Naive thymus-derived CD4-positive, alpha-beta T cell (primary cell): ENCODE measurements at regions not wholly inside any gene's neighbourhood (a gene's known extent, or its start where the extent isn't known, plus 50 kb on each side); places are given as distances from the start of the nearest gene placed in this dataset.
A peak's percentile ranks its signal among the peaks of the same experiment; 100 is the strongest.

Experiments used
- ATAC-seq: fragments of 150-1000 bp; cut with Tn5 transposase; 2 replicates; pipeline ENCODE4 v1.10.0; 2021; ENCODE audit warnings: mild to moderate bottlenecking, moderate library complexity
- CTCF ChIA-PET: fragments of 350-600 bp; sonication (Branson Sonifier 250); formaldehyde crosslinking; loops from one replicate; lab custom pipeline; 2021; ENCODE audit warnings: antibody characterized with exemption; lab: Charles Lee
- POLR2A ChIA-PET: fragments of 350-600 bp; sonication (Branson Sonifier 250); formaldehyde crosslinking; loops from one replicate; lab custom pipeline; 2021; ENCODE audit warnings: antibody characterized with exemption, inconsistent platforms; lab: Charles Lee
- DNase-seq, 9 donors: peaks; one replicate each; pipeline versions ENCODE4 v3.0.0 to v3.0.0-alpha.2; 2020 to 2022; ENCODE audit warnings: mixed read lengths in 1 of 9
- H3K27ac ChIP-seq: one replicate; pipeline ENCODE4 v1.7.0; 2013; ENCODE audit warnings: mild to moderate bottlenecking, low read depth, low read length, moderate library complexity
- H3K27me3 ChIP-seq, 2 donors: one replicate each; pipeline ENCODE4 v1.7.0; 2013; ENCODE audit warnings: low read length in 2 of 2, mild to moderate bottlenecking in 2 of 2, moderate library complexity in 2 of 2; ENCODE audit not compliant: control insufficient read depth in 2 of 2, insufficient read depth in 2 of 2
- H3K36me3 ChIP-seq, 3 experiments: 1 replicate in 2 of 3; 2 replicates in 1 of 3; pipeline ENCODE4 v1.7.0; 2013; ENCODE audit warnings: low read length in 3 of 3, mild to moderate bottlenecking in 3 of 3, moderate library complexity in 1 of 3; ENCODE audit not compliant: insufficient read depth in 3 of 3, control insufficient read depth in 2 of 3
- H3K4me1 ChIP-seq, 2 donors: one replicate each; pipeline ENCODE4 v1.7.0; 2013; ENCODE audit warnings: low read length in 2 of 2, mild to moderate bottlenecking in 2 of 2, moderate library complexity in 1 of 2; ENCODE audit not compliant: control insufficient read depth in 2 of 2, insufficient read depth in 2 of 2
- H3K4me3 ChIP-seq: 2 replicates; pipeline ENCODE4 v1.7.0; 2013; ENCODE audit warnings: mild to moderate bottlenecking, low read length
- H3K9me3 ChIP-seq, 3 experiments: 1 replicate in 2 of 3; 2 replicates in 1 of 3; pipeline ENCODE4 v1.7.0; 2013; ENCODE audit warnings: low read length in 3 of 3; ENCODE audit not compliant: control insufficient read depth in 2 of 3
- H3K27ac Mint-ChIP-seq, 9 donors: one replicate each; pipeline ENCODE4 v1.8.0; 2020 to 2022; ENCODE audit warnings: mixed read lengths in 9 of 9, mild to moderate bottlenecking in 8 of 9, moderate library complexity in 5 of 9, inconsistent platforms in 2 of 9
- H3K27me3 Mint-ChIP-seq, 5 donors: one replicate each; pipeline ENCODE4 v1.8.0; 2021 to 2022; ENCODE audit warnings: mixed read lengths in 5 of 5, mild to moderate bottlenecking in 1 of 5
- H3K36me3 Mint-ChIP-seq, 5 donors: one replicate each; pipeline ENCODE4 v1.8.0; 2020 to 2022; ENCODE audit warnings: mixed read lengths in 5 of 5, mild to moderate bottlenecking in 3 of 5, inconsistent platforms in 1 of 5
- H3K4me1 Mint-ChIP-seq, 7 donors: one replicate each; pipeline ENCODE4 v1.8.0; 2020 to 2022; ENCODE audit warnings: mixed read lengths in 7 of 7, mild to moderate bottlenecking in 3 of 7, inconsistent platforms in 1 of 7
- H3K4me3 Mint-ChIP-seq, 10 donors: one replicate each; pipeline ENCODE4 v1.8.0; 2020 to 2022; ENCODE audit warnings: mild to moderate bottlenecking in 10 of 10, mixed read lengths in 10 of 10, moderate library complexity in 6 of 10, inconsistent platforms in 2 of 10
- H3K9me3 Mint-ChIP-seq, 11 donors: one replicate each; pipeline ENCODE4 v1.8.0; 2020 to 2022; ENCODE audit warnings: mixed read lengths in 11 of 11, mild to moderate bottlenecking in 4 of 11, inconsistent platforms in 1 of 11, moderate library complexity in 1 of 11
- intact Hi-C, 2 donors: fragments of 100-400 bp; cut with micrococcal nuclease; formaldehyde crosslinking; loops; one replicate each; pipeline ENCODE4 v1.15.1; 2023

GRCh38 chr22:47282851-47283250, 520.4 kb downstream of the TBC1D22A start:
- ChIA-PET POLR2A (no interaction called here), CTCF (no interaction called here)
- no peak for ATAC-seq
- H3K4me1 ChIP-seq: no peaks in the 10 kb centered on the region
- DNase-seq: no peak
- no peak overlapping the region for H3K27ac Mint-ChIP-seq
- no peaks in the 10 kb centered on the region for H3K36me3 Mint-ChIP-seq
- H3K36me3 ChIP-seq: no peaks in the 10 kb centered on the region
- no peaks in the 10 kb centered on the region for H3K9me3 Mint-ChIP-seq
- H3K4me1 Mint-ChIP-seq: peaks cover 0 to 1% (median 0%) of the 10 kb centered on the region in 7 donors
- no peak overlapping the region for H3K4me3 ChIP-seq
- intact Hi-C loops: no loop called here
- H3K27me3 Mint-ChIP-seq: peaks cover 0 to 27% (median 5%) of the 10 kb centered on the region in 5 donors
- no peaks in the 10 kb centered on the region for H3K9me3 ChIP-seq
- H3K4me3 Mint-ChIP-seq: no peak overlapping the region
- H3K27ac ChIP-seq: no peak overlapping the region
- no peaks in the 10 kb centered on the region for H3K27me3 ChIP-seq

GRCh38 chr22:47282366-47282765, 519.9 kb downstream of the TBC1D22A start:
- ChIA-PET CTCF (no interaction called here), POLR2A (no interaction called here)
- ATAC-seq (no peak), DNase-seq (no peak)
- intact Hi-C loops: no loop called here
- H3K36me3 ChIP-seq: no peaks in the 10 kb centered on the region
- no peaks in the 10 kb centered on the region for H3K9me3 ChIP-seq
- H3K4me3 ChIP-seq: no peak overlapping the region
- Mint-ChIP-seq H3K9me3 (peaks cover 0 to 3% (median 0%) of the 10 kb centered on the region in 11 donors), H3K27me3 (peaks cover 0 to 30% (median 8%) of the 10 kb centered on the region in 5 donors), H3K36me3 (no peaks in the 10 kb centered on the region), H3K27ac (no peak overlapping the region), H3K4me1 (peaks cover 0 to 1% (median 0%) of the 10 kb centered on the region in 7 donors), H3K4me3 (no peak overlapping the region)
- no peaks in the 10 kb centered on the region for H3K4me1 ChIP-seq
- H3K27me3 ChIP-seq: no peaks in the 10 kb centered on the region
- no peak overlapping the region for H3K27ac ChIP-seq

- Histone ChIP-seq H3K27me3 (no peaks in the 10 kb centered on the region), H3K27ac (no peak overlapping the region), H3K4me1 (no peaks in the 10 kb centered on the region), H3K9me3 (no peaks in the 10 kb centered on the region), H3K36me3 (no peaks in the 10 kb centered on the region), H3K4me3 (no peak overlapping the region)
- POLR2A ChIA-PET: no interaction called here
- DNase-seq: no peak
- intact Hi-C loops: no loop called here
- Mint-ChIP-seq H3K27ac (no peak overlapping the region), H3K4me3 (no peak overlapping the region), H3K9me3 (peaks cover 0 to 3% (median 0%) of the 10 kb centered on the region in 11 donors), H3K27me3 (peaks cover 0 to 36% (median 11%) of the 10 kb centered on the region in 5 donors), H3K4me1 (peaks cover 0 to 1% (median 0%) of the 10 kb centered on the region in 7 donors), H3K36me3 (no peaks in the 10 kb centered on the region)
- CTCF ChIA-PET: no interaction called here
- ATAC-seq: no peak
Measured at GRCh38 chr22:47281126-47282106, 519.0 kb downstream of the TBC1D22A start.

GRCh38 chr22:47280301-47280700, 517.9 kb downstream of the TBC1D22A start:
- POLR2A ChIA-PET: no interaction called here
- ATAC-seq: no peak
- Histone ChIP-seq H3K9me3 (no peaks in the 10 kb centered on the region), H3K27me3 (no peaks in the 10 kb centered on the region), H3K4me3 (no peak overlapping the region), H3K27ac (no peak overlapping the region), H3K4me1 (no peaks in the 10 kb centered on the region), H3K36me3 (no peaks in the 10 kb centered on the region)
- no peak overlapping the region for H3K27ac Mint-ChIP-seq
- no peak for DNase-seq
- peaks cover 0 to 1% (median 0%) of the 10 kb centered on the region in 7 donors for H3K4me1 Mint-ChIP-seq
- no peaks in the 10 kb centered on the region for H3K36me3 Mint-ChIP-seq
- no peak overlapping the region for H3K4me3 Mint-ChIP-seq
- peaks cover 0 to 35% (median 14%) of the 10 kb centered on the region in 5 donors for H3K27me3 Mint-ChIP-seq
- intact Hi-C loops: no loop called here
- CTCF ChIA-PET: no interaction called here
- peaks cover 0 to 4% (median 0%) of the 10 kb centered on the region in 11 donors for H3K9me3 Mint-ChIP-seq

- H3K4me3 Mint-ChIP-seq: no peak overlapping the region
- no peak for DNase-seq
- no peak for ATAC-seq
- H3K4me3 ChIP-seq: no peak overlapping the region
- H3K4me1 Mint-ChIP-seq: peaks cover 0 to 1% (median 0%) of the 10 kb centered on the region in 7 donors
- no peak overlapping the region for H3K27ac Mint-ChIP-seq
- no peaks in the 10 kb centered on the region for H3K36me3 Mint-ChIP-seq
- H3K4me1 ChIP-seq: no peaks in the 10 kb centered on the region
- ChIA-PET CTCF (no interaction called here), POLR2A (no interaction called here)
- no peaks in the 10 kb centered on the region for H3K9me3 ChIP-seq
- no peak overlapping the region for H3K27ac ChIP-seq
- H3K9me3 Mint-ChIP-seq: peaks cover 0 to 4% (median 0%) of the 10 kb centered on the region in 11 donors
- intact Hi-C loops: no loop called here
- H3K36me3 ChIP-seq: no peaks in the 10 kb centered on the region
- no peaks in the 10 kb centered on the region for H3K27me3 ChIP-seq
- H3K27me3 Mint-ChIP-seq: peaks cover 0 to 34% (median 14%) of the 10 kb centered on the region in 5 donors
Measured at GRCh38 chr22:47279746-47280145, 517.3 kb downstream of the TBC1D22A start.

GRCh38 chr22:47279337-47279736, 516.9 kb downstream of the TBC1D22A start:
- no peaks in the 10 kb centered on the region for H3K4me1 ChIP-seq
- intact Hi-C loops: no loop called here
- H3K27ac Mint-ChIP-seq: peak overlapping the region in 1 of 9 donors; percentile 36
- H3K4me3 ChIP-seq: no peak overlapping the region
- H3K36me3 Mint-ChIP-seq: no peaks in the 10 kb centered on the region
- ChIA-PET POLR2A (no interaction called here), CTCF (no interaction called here)
- no peak overlapping the region for H3K4me3 Mint-ChIP-seq
- H3K4me1 Mint-ChIP-seq: peaks cover 0 to 1% (median 0%) of the 10 kb centered on the region in 7 donors
- H3K9me3 Mint-ChIP-seq: peaks cover 0 to 4% (median 0%) of the 10 kb centered on the region in 11 donors
- ATAC-seq (no peak), DNase-seq (no peak)
- no peaks in the 10 kb centered on the region for H3K9me3 ChIP-seq
- no peak overlapping the region for H3K27ac ChIP-seq
- no peaks in the 10 kb centered on the region for H3K36me3 ChIP-seq
- H3K27me3 ChIP-seq: no peaks in the 10 kb centered on the region
- H3K27me3 Mint-ChIP-seq: peaks cover 0 to 36% (median 16%) of the 10 kb centered on the region in 5 donors
